Spleen (tissue), 11 donors: ENCODE measurements at regions not wholly inside any gene's neighbourhood (a gene's known extent, or its start where the extent isn't known, plus 50 kb on each side); places are given as distances from the start of the nearest gene placed in this dataset.
"Not testable (repeated sequence)": the region's sequence is repeated elsewhere in the genome, so short reads cannot be mapped to it uniquely, and the experiment has no call there.

Experiments used
- DNase-seq: peaks from one replicate; pipeline ENCODE4 v3.0.0-alpha.2; 2020
- H3K27ac ChIP-seq, 8 donors: fragments of 200-600 bp; sonication (generic) in 7 of 8; 1 replicate in 4 of 8; 2 replicates in 4 of 8; pipeline versions ENCODE4 v1.5.0 to v1.8.0; 2016 to 2021; ENCODE audit warnings: inconsistent platforms in 4 of 8, mild to moderate bottlenecking in 4 of 8, moderate library complexity in 1 of 8
- H3K27me3 ChIP-seq, 7 donors: fragments of 200-600 bp; sonication (generic) in 6 of 7; replicated peaks in 1 of 7; 1 replicate in 4 of 7; 2 replicates in 3 of 7; pipeline versions ENCODE4 v1.5.0 to v1.8.0; 2016 to 2021; ENCODE audit warnings: inconsistent platforms in 3 of 7, mild to moderate bottlenecking in 1 of 7
- H3K36me3 ChIP-seq, 6 donors: fragments of 200-600 bp; sonication (generic) in 5 of 6; 1 replicate in 4 of 6; 2 replicates in 2 of 6; pipeline versions ENCODE4 v1.5.0 to v1.8.0; 2016 to 2021; ENCODE audit warnings: inconsistent platforms in 2 of 6
- H3K4me1 ChIP-seq, 6 donors: fragments of 200-600 bp; sonication (generic) in 5 of 6; 1 replicate in 3 of 6; 2 replicates in 3 of 6; pipeline versions ENCODE4 v1.5.0 to v1.8.0; 2016 to 2021; ENCODE audit warnings: inconsistent platforms in 3 of 6
- H3K4me3 ChIP-seq, 8 donors: fragments of 200-600 bp; sonication (generic) in 7 of 8; 1 replicate in 4 of 8; 2 replicates in 4 of 8; pipeline versions ENCODE4 v1.5.0 to v1.8.0; 2016 to 2021; ENCODE audit warnings: inconsistent platforms in 4 of 8, mild to moderate bottlenecking in 4 of 8, moderate library complexity in 2 of 8
- H3K9me3 ChIP-seq, 8 donors: fragments of 200-600 bp; sonication (generic) in 7 of 8; 1 replicate in 4 of 8; 2 replicates in 4 of 8; pipeline versions ENCODE4 v1.5.0 to v1.8.0; 2016 to 2021; ENCODE audit warnings: inconsistent platforms in 4 of 8
- POLR2A ChIP-seq, 3 donors: fragments of 450-650 bp; IDR thresholded peaks; one replicate each; pipeline ENCODE4 v1.5.1; 2017; ENCODE audit warnings: antibody characterized with exemption in 3 of 3, mild to moderate bottlenecking in 1 of 3
- POLR2AphosphoS5 ChIP-seq, 3 donors: sonication (generic); formaldehyde crosslinking; IDR thresholded peaks; one replicate each; pipeline ENCODE4 v1.5.1; 2017; ENCODE audit warnings: antibody characterized with exemption in 3 of 3
- WGBS, 5 donors: extraction: QIAGEN DNeasy Blood & Tissue Kit in 3 of 5; methylation state at CpG; one replicate each; pipeline versions ENCODE4 v1.1.5 to v1.1.7; 2013 to 2018; 5-methylcytosine and 5-hydroxymethylcytosine counted together
- intact Hi-C: fragments of 100-400 bp; cut with DNase I; formaldehyde crosslinking; loops from one replicate; pipeline ENCODE4 v1.15.0; 2023; ENCODE audit warnings: low total_unique reads
- TF ChIP-seq, protein P1 (sequence below), 11 experiments: fragments of 200-600 bp in 7 of 11; fragments of 450-650 bp in 4 of 11; sonication (generic) in 4 of 11; IDR thresholded peaks in 8 of 11; conservative IDR thresholded peaks in 3 of 11; 1 replicate in 7 of 11; 2 replicates in 4 of 11; pipeline versions ENCODE4 v1.4.0 to v1.8.0; 2016 to 2021; ENCODE audit warnings: antibody characterized with exemption in 11 of 11, inconsistent platforms in 4 of 11, mild to moderate bottlenecking in 1 of 11
- donor health status: healthy with polysubstance abuse.
- donor health status: DM: no; HTN: no; CAD: no; lungs with moderate emphysema.
- donor health status: DM: no; HTN: no; CAD: no.
- donor health status: Bipolar disorder and iron deficiency.
- donor health status: healthy.
- donor health status: DM: no; HTN: no; CAD: no.
- donor health status: DM: yes; HTN: yes; CAD: no.

DNA sequence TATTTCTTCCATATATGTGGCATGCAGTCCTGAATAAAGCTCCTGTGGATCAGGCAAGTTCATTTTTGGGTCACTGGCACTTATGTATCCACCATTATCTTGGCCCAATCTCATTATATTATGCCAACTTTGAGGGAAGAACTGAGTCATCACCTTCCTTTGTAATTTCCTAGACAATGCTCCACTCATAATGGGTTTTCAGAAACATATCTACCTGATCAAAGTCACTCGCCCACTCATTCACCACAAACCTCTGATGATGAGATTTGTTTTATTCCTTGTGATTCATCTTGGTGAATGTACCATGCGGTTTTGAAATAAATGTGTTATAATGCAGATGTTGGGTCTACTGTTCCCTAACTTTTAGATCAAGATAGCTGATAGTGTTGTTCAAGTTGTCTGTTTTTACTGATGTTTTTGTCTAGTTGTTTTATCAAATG lies 525.8 kb downstream of the KIF20B start:
- Histone ChIP-seq H3K36me3 (no peaks in the 10 kb centered on the region), H3K9me3 (no peaks in the 10 kb centered on the region), H3K27me3 (no peaks in the 10 kb centered on the region), H3K4me3 (no peak overlapping the region), H3K27ac (no peak overlapping the region), H3K4me1 (no peaks in the 10 kb centered on the region)
- no peak for DNase-seq
- intact Hi-C loops, result no loop called here
- WGBS, 5 donors, result 57 to 70% (median 66%) methylated on average over 2 of the region's 2 CpGs
- TF ChIP-seq, protein P1, sequence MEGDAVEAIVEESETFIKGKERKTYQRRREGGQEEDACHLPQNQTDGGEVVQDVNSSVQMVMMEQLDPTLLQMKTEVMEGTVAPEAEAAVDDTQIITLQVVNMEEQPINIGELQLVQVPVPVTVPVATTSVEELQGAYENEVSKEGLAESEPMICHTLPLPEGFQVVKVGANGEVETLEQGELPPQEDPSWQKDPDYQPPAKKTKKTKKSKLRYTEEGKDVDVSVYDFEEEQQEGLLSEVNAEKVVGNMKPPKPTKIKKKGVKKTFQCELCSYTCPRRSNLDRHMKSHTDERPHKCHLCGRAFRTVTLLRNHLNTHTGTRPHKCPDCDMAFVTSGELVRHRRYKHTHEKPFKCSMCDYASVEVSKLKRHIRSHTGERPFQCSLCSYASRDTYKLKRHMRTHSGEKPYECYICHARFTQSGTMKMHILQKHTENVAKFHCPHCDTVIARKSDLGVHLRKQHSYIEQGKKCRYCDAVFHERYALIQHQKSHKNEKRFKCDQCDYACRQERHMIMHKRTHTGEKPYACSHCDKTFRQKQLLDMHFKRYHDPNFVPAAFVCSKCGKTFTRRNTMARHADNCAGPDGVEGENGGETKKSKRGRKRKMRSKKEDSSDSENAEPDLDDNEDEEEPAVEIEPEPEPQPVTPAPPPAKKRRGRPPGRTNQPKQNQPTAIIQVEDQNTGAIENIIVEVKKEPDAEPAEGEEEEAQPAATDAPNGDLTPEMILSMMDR (IDR thresholded peaks at IDR 0.05 in 8 of 11, conservative IDR thresholded peaks at IDR 0.05 in 3 of 11), result no peak
- TF ChIP-seq POLR2A (IDR thresholded peaks at IDR 0.05) (no peak), POLR2AphosphoS5 (IDR thresholded peaks at IDR 0.05) (no peak)

DNA sequence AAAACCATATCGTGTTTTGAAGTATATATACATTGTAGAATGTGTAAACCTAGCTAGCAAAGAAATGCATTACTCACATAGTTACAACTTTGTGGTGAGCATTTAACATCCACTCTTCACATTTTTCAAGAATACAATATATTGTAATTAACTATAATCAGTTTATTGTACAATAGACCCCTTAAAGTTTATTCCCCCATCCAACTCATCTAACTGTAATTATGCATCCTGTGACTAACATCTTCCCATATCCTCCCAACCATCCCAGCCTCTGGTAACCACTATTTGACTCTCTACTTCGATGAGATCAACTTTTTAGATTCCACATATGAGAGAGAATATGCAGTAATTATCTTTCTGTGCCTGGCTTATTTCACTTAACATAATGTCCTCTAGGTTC lies 526.4 kb downstream of the KIF20B start:
- WGBS, 5 donors, result 70 to 92% (median 75%) methylated on average over 2 of the region's 2 CpGs
- H3K9me3 ChIP-seq, result peaks cover 0 to under 1% (median 0%) of the 10 kb centered on the region in 8 donors

DNA sequence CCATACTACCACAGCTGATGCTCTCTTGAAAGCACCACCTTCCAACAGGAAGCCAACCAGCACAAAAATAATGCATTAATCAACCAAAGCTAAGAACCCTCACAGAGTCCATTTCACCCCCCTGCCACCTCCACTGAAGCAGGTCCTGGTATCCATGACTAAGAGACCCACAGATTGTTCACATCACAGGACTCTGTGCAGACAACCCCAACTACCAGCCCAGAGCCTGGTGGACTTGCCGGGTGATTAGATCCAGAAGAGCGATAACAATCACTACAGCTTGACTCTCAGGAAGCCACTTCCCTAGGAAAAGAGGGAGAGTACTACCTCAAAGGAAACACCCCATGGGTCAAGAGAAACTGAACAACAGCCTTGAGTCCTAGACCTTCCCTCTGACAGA lies 528.1 kb downstream of the KIF20B start:
- Histone ChIP-seq H3K36me3 (no peaks in the 10 kb centered on the region), H3K27me3 (no peaks in the 10 kb centered on the region), H3K4me1 (no peaks in the 10 kb centered on the region), H3K9me3 (peaks cover 0 to 8% (median 0%) of the 10 kb centered on the region in 8 donors), H3K27ac (no peak overlapping the region), H3K4me3 (no peak overlapping the region)
- WGBS, 5 donors, result 88 to 100% (median 93%) methylated on average over 2 of the region's 2 CpGs
- no peak for DNase-seq
- intact Hi-C loops, result no loop called here
- TF ChIP-seq, protein P1 (IDR thresholded peaks at IDR 0.05 in 8 of 11, conservative IDR thresholded peaks at IDR 0.05 in 3 of 11), result no peak
- no peak for TF ChIP-seq POLR2AphosphoS5 (IDR thresholded peaks at IDR 0.05)
- TF ChIP-seq POLR2A (IDR thresholded peaks at IDR 0.05), result no peak

More for the DNA sequence above, 526.4 kb downstream of the KIF20B start:
- Histone ChIP-seq H3K4me3 (no peak overlapping the region), H3K27ac (no peak overlapping the region), H3K36me3 (no peaks in the 10 kb centered on the region), H3K27me3 (no peaks in the 10 kb centered on the region), H3K4me1 (no peaks in the 10 kb centered on the region)
- no peak for DNase-seq
- TF ChIP-seq, protein P1 (IDR thresholded peaks at IDR 0.05 in 8 of 11, conservative IDR thresholded peaks at IDR 0.05 in 3 of 11), result no peak
- TF ChIP-seq POLR2A (IDR thresholded peaks at IDR 0.05), result no peak
- intact Hi-C loops, result no loop called here

DNA sequence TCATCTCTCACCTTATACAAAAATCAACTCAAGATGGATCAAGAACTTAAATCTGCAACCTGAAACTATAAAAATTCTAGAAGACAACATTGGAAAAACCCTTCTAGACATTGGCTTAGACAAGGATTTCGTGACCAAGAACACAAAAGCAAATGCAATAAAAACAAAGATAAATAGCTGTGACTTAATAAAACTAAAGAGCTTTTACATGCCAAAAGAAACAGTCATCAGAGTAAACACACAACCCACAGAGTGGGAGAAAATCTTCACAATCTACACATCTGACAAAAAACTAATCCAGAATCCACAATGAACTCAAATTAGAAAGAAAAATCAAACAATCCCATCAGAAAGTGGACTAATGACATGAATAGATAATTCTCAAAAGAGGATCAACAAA lies 532.4 kb downstream of the KIF20B start:
- H3K27ac ChIP-seq, H3K4me1 ChIP-seq, H3K4me3 ChIP-seq, DNase-seq, intact Hi-C loops, H3K36me3 ChIP-seq, H3K27me3 ChIP-seq: not testable (repeated sequence)
- peaks cover 0 to 14% (median 8%) of the 10 kb centered on the region in 8 donors for H3K9me3 ChIP-seq
- 48 to 78% (median 67%) methylated on average over 1 of the region's 1 CpG for WGBS, 5 donors

DNA sequence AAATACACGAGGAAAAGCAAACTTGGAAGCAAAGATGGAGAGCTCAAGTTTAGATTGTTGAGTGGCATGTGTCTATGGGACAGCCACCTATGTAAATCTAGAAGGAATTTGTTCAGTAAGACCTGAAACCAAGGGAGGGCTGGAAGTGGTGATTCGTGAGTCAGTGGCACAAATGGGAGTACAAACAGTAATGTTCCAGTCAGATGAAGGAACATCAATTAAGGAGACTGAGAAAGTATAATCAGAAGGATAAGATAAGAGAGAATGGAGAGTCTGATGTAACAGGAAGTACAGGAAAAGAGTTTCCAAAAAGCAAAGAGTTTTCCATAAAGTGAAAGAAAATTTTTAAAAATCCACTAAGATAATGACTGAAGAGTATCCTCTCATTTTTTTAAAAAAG lies 544.2 kb downstream of the KIF20B start:
- DNase-seq, result no peak
- Histone ChIP-seq H3K4me1 (no peaks in the 10 kb centered on the region), H3K27me3 (no peaks in the 10 kb centered on the region), H3K27ac (no peak overlapping the region), H3K36me3 (no peaks in the 10 kb centered on the region), H3K4me3 (no peak overlapping the region), H3K9me3 (no peaks in the 10 kb centered on the region)
- intact Hi-C loops, result no loop called here
- 54 to 84% (median 60%) methylated on average over 2 of the region's 2 CpGs for WGBS, 5 donors
- TF ChIP-seq, protein P1 (IDR thresholded peaks at IDR 0.05 in 8 of 11, conservative IDR thresholded peaks at IDR 0.05 in 3 of 11), result no peak
- TF ChIP-seq POLR2A (IDR thresholded peaks at IDR 0.05) (no peak), POLR2AphosphoS5 (IDR thresholded peaks at IDR 0.05) (no peak)

DNA sequence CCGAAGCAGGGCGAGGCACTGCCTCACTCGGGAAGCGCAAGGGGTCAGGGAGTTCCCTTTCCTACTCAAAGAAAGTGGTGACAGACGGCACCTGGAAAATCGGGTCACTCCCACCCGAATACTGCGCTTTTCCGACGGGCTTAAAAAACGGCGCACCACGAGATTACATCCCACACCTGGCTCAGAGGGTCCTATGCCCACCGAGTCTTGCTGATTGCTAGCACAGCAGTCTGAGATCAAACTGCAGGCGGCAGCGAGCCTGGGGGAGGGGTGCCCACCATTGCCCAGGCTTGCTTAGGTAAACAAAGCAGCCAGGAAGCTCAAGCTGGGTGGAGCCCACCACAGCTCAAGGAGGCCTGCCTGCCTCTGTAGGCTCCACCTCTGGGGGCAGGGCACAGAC lies 549.4 kb downstream of the KIF20B start:
- DNase-seq, H3K4me3 ChIP-seq, H3K36me3 ChIP-seq, H3K27ac ChIP-seq, H3K27me3 ChIP-seq, H3K9me3 ChIP-seq, intact Hi-C loops, H3K4me1 ChIP-seq: not testable (repeated sequence)
- 80 to 92% (median 84%) methylated on average over 12 to 16 of the region's 16 CpGs for WGBS, 5 donors
